ENCODE measurements at regions not wholly inside any gene's neighbourhood (a gene's known extent, or its start where the extent isn't known, plus 50 kb on each side); places are given as distances from the start of the nearest gene placed in this dataset.

- Histone ChIP-seq H3K4me1 (ENCODE audit: control insufficient read depth, insufficient read depth, low read length) (no peaks in the 10 kb centered on the region), H3K9me3 (ENCODE audit: control insufficient read depth, insufficient read depth, low read length) (peaks cover 3% of the 10 kb centered on the region), H3K27ac (ENCODE audit: low read length) (no peak overlapping the region), H3K36me3 (ENCODE audit: control insufficient read depth, insufficient read depth, low read length) (no peaks in the 10 kb centered on the region), H3K4me3 (ENCODE audit: low read length) (no peak overlapping the region), H3K27me3 (ENCODE audit: control insufficient read depth, insufficient read depth, low read length) (no peaks in the 10 kb centered on the region)
- no CpG with 5 or more reads among the region's 4 CpGs for WGBS (ENCODE audit: insufficient coverage, insufficient read length)
- no peak for DNase-seq (ENCODE audit: low read depth, low spot score)
These were observed 496.7 kb downstream of the EIPR1 start for GRCh38 chr2:2880938-2881337.

- Histone ChIP-seq H3K27me3 (ENCODE audit: control insufficient read depth, insufficient read depth, low read length) (no peaks in the 10 kb centered on the region), H3K4me3 (ENCODE audit: low read length) (no peak overlapping the region), H3K27ac (ENCODE audit: low read length) (no peak overlapping the region), H3K36me3 (ENCODE audit: control insufficient read depth, insufficient read depth, low read length) (no peaks in the 10 kb centered on the region), H3K9me3 (ENCODE audit: control insufficient read depth, insufficient read depth, low read length) (peaks cover 3% of the 10 kb centered on the region), H3K4me1 (ENCODE audit: control insufficient read depth, insufficient read depth, low read length) (no peaks in the 10 kb centered on the region)
- 100% methylated on average over 4 of the region's 7 CpGs for WGBS (ENCODE audit: insufficient coverage, insufficient read length)
- DNase-seq (ENCODE audit: low read depth, low spot score): no peak
These were observed 497.8 kb downstream of the EIPR1 start for GRCh38 chr2:2879781-2880180.

GRCh38 chr2:2879071-2879470, 498.5 kb downstream of the EIPR1 start:
- Histone ChIP-seq H3K27ac (ENCODE audit: low read length) (no peak overlapping the region), H3K36me3 (ENCODE audit: control insufficient read depth, insufficient read depth, low read length) (no peaks in the 10 kb centered on the region), H3K4me1 (ENCODE audit: control insufficient read depth, insufficient read depth, low read length) (no peaks in the 10 kb centered on the region), H3K27me3 (ENCODE audit: control insufficient read depth, insufficient read depth, low read length) (no peaks in the 10 kb centered on the region), H3K4me3 (ENCODE audit: low read length) (no peak overlapping the region), H3K9me3 (ENCODE audit: control insufficient read depth, insufficient read depth, low read length) (peaks cover 3% of the 10 kb centered on the region)
- DNase-seq (ENCODE audit: low read depth, low spot score): no peak

GRCh38 chr2:2877427-2877826, 500.2 kb downstream of the EIPR1 start:
- no peak overlapping the region for H3K4me3 ChIP-seq (ENCODE audit: low read length)
- no peaks in the 10 kb centered on the region for H3K4me1 ChIP-seq (ENCODE audit: control insufficient read depth, insufficient read depth, low read length)
- no CpG with 5 or more reads among the region's 13 CpGs for WGBS (ENCODE audit: insufficient coverage, insufficient read length)
- no peaks in the 10 kb centered on the region for H3K36me3 ChIP-seq (ENCODE audit: control insufficient read depth, insufficient read depth, low read length)
- H3K27me3 ChIP-seq (ENCODE audit: control insufficient read depth, insufficient read depth, low read length): no peaks in the 10 kb centered on the region
- H3K9me3 ChIP-seq (ENCODE audit: control insufficient read depth, insufficient read depth, low read length): peaks cover 3% of the 10 kb centered on the region; the same call in 1 of the 2 replicates
- DNase-seq (ENCODE audit: low read depth, low spot score): no peak
- no peak overlapping the region for H3K27ac ChIP-seq (ENCODE audit: low read length)

GRCh38 chr2:2876331-2877221, 501.0 kb downstream of the EIPR1 start:
- Histone ChIP-seq H3K36me3 (ENCODE audit: control insufficient read depth, insufficient read depth, low read length) (no peaks in the 10 kb centered on the region), H3K4me3 (ENCODE audit: low read length) (no peak overlapping the region), H3K27me3 (ENCODE audit: control insufficient read depth, insufficient read depth, low read length) (no peaks in the 10 kb centered on the region), H3K27ac (ENCODE audit: low read length) (no peak overlapping the region), H3K4me1 (ENCODE audit: control insufficient read depth, insufficient read depth, low read length) (no peaks in the 10 kb centered on the region), H3K9me3 (ENCODE audit: control insufficient read depth, insufficient read depth, low read length) (peaks cover 3% of the 10 kb centered on the region; the same call in 1 of the 2 replicates)
- no peak for DNase-seq (ENCODE audit: low read depth, low spot score)
- no CpG with 5 or more reads among the region's 18 CpGs for WGBS (ENCODE audit: insufficient coverage, insufficient read length)

DNA sequence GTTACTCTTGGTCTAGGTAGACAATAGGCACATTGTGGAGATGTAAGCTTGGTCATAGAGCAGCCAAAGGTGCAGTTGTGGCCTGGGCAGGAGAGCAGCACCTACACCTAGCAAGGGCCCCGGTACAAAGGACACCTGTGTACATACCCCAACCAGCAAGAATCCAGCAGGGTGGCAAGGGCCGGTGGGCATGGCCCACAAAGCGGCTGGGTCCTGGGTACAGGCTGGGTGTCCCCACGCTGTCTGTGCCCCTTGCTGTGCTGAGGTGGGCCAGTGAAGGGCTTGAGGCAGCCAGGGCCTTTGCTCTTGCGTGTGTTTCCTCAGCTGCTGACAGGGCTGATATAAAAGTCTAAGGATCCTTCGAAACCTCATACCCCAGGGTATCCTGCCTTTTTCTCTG, 501.8 kb downstream of the EIPR1 start:
- no peaks in the 10 kb centered on the region for H3K27me3 ChIP-seq (ENCODE audit: control insufficient read depth, insufficient read depth, low read length)
- no peaks in the 10 kb centered on the region for H3K4me1 ChIP-seq (ENCODE audit: control insufficient read depth, insufficient read depth, low read length)
- WGBS (ENCODE audit: insufficient coverage, insufficient read length): no CpG with 5 or more reads among the region's 6 CpGs

DNA sequence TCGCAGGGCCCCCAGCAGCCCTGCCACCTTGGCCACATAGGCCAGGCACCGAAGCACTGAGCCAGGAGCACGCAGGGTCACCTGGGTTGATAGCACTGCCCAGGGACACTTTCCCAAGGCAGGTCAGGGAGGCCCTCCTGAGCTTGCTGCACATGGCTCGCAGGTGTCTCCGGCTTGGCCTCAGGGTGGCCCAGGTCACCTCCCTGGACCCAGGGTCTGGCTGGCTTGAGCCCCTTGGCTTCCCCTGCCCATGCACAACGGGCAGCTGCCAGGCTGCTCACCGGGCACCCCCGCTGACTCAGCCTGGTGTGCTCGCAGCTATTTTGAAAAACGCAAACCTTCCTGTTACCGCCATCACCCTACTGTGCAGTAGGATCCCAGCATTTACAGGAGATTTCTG, 502.3 kb downstream of the EIPR1 start:
- no peak for DNase-seq (ENCODE audit: low read depth, low spot score)
- H3K9me3 ChIP-seq (ENCODE audit: control insufficient read depth, insufficient read depth, low read length): peaks cover 3% of the 10 kb centered on the region; the same call in 1 of the 2 replicates
- no peaks in the 10 kb centered on the region for H3K4me1 ChIP-seq (ENCODE audit: control insufficient read depth, insufficient read depth, low read length)
- H3K4me3 ChIP-seq (ENCODE audit: low read length): no peak overlapping the region
- H3K36me3 ChIP-seq (ENCODE audit: control insufficient read depth, insufficient read depth, low read length): no peaks in the 10 kb centered on the region
- no CpG with 5 or more reads among the region's 11 CpGs for WGBS (ENCODE audit: insufficient coverage, insufficient read length)
- H3K27me3 ChIP-seq (ENCODE audit: control insufficient read depth, insufficient read depth, low read length): no peaks in the 10 kb centered on the region
- H3K27ac ChIP-seq (ENCODE audit: low read length): no peak overlapping the region

More for the DNA sequence above, 501.8 kb downstream of the EIPR1 start:
- no peaks in the 10 kb centered on the region for H3K36me3 ChIP-seq (ENCODE audit: control insufficient read depth, insufficient read depth, low read length)
- H3K9me3 ChIP-seq (ENCODE audit: control insufficient read depth, insufficient read depth, low read length): peaks cover 3% of the 10 kb centered on the region; the same call in 1 of the 2 replicates
- H3K4me3 ChIP-seq (ENCODE audit: low read length): no peak overlapping the region
- no peak overlapping the region for H3K27ac ChIP-seq (ENCODE audit: low read length)
- no peak for DNase-seq (ENCODE audit: low read depth, low spot score)

- Histone ChIP-seq H3K27ac (ENCODE audit: low read length) (no peak overlapping the region), H3K36me3 (ENCODE audit: control insufficient read depth, insufficient read depth, low read length) (no peaks in the 10 kb centered on the region), H3K4me3 (ENCODE audit: low read length) (no peak overlapping the region), H3K27me3 (ENCODE audit: control insufficient read depth, insufficient read depth, low read length) (no peaks in the 10 kb centered on the region), H3K9me3 (ENCODE audit: control insufficient read depth, insufficient read depth, low read length) (peaks cover 3% of the 10 kb centered on the region; the same call in 1 of the 2 replicates), H3K4me1 (ENCODE audit: control insufficient read depth, insufficient read depth, low read length) (no peaks in the 10 kb centered on the region)
- no peak for DNase-seq (ENCODE audit: low read depth, low spot score)
- no CpG with 5 or more reads among the region's 12 CpGs for WGBS (ENCODE audit: insufficient coverage, insufficient read length)
These were observed 502.8 kb downstream of the EIPR1 start for GRCh38 chr2:2874805-2875204.

DNA sequence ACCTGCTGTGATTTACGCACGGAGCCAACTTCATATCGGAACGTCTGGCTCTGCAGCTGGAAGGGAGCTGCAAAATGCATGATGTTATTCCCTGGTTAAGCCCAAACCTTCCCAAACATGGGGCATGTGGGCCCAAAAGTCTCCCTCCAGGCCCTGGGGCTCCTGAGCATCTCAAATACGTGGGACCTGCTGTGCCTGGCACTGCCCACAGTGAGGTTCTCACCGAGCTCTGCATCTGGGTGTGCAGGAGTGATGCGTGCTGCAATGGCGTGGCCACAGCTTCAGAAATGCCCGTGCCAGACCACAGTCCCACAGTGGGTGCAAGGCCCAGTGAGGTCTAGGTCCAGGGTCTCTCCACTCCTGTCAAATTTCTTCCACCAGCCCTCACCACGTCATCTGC, 503.3 kb downstream of the EIPR1 start:
- H3K4me3 ChIP-seq (ENCODE audit: low read length): no peak overlapping the region
- H3K36me3 ChIP-seq (ENCODE audit: control insufficient read depth, insufficient read depth, low read length): no peaks in the 10 kb centered on the region
- peaks cover 3% of the 10 kb centered on the region; the same call in 1 of the 2 replicates for H3K9me3 ChIP-seq (ENCODE audit: control insufficient read depth, insufficient read depth, low read length)
- H3K4me1 ChIP-seq (ENCODE audit: control insufficient read depth, insufficient read depth, low read length): no peaks in the 10 kb centered on the region
- DNase-seq (ENCODE audit: low read depth, low spot score): no peak
- no peaks in the 10 kb centered on the region for H3K27me3 ChIP-seq (ENCODE audit: control insufficient read depth, insufficient read depth, low read length)
- H3K27ac ChIP-seq (ENCODE audit: low read length): no peak overlapping the region
- no CpG with 5 or more reads among the region's 10 CpGs for WGBS (ENCODE audit: insufficient coverage, insufficient read length)

DNA sequence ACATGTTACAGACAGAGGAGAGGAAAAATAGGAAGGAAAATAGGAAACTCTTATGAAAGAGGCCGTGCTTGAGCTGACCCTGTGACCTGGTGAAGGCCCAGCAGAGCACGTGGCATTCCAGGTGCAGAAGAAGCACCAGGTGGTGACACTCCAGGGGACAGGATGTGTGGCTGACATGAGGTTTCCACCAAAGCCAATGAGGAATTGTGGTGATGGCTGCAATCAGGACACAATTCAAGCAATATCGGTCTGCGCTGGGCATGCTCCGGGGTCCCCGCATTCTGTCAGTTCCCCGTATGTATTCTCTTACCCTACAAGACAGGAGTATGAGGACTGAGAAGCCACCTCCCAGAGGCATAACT, 504.2 kb downstream of the EIPR1 start:
- peaks cover 3% of the 10 kb centered on the region; the same call in 1 of the 2 replicates for H3K9me3 ChIP-seq (ENCODE audit: control insufficient read depth, insufficient read depth, low read length)
- no CpG with 5 or more reads among the region's 7 CpGs for WGBS (ENCODE audit: insufficient coverage, insufficient read length)
- no peak overlapping the region for H3K27ac ChIP-seq (ENCODE audit: low read length)
- H3K27me3 ChIP-seq (ENCODE audit: control insufficient read depth, insufficient read depth, low read length): no peaks in the 10 kb centered on the region
- H3K36me3 ChIP-seq (ENCODE audit: control insufficient read depth, insufficient read depth, low read length): no peaks in the 10 kb centered on the region
- no peaks in the 10 kb centered on the region for H3K4me1 ChIP-seq (ENCODE audit: control insufficient read depth, insufficient read depth, low read length)
- no peak for DNase-seq (ENCODE audit: low read depth, low spot score)
- no peak overlapping the region for H3K4me3 ChIP-seq (ENCODE audit: low read length)

All from iPS DF 6.9 (cell line).